K562 (cell line): ENCODE measurements at regions not wholly inside any gene's neighbourhood (a gene's known extent, or its start where the extent isn't known, plus 50 kb on each side); places are given as distances from the start of the nearest gene placed in this dataset.

ENCODE experiments used
- ATAC-seq: fragments of 200-7000 bp; cut with Tn5 transposase; 3 replicates; pipeline ENCODE4 v1.9.1; 2020; ENCODE audit warnings: moderate library complexity
- BruUV-seq: library from RNA; stranded (reverse); fragments of 400-500 nt; replicated peaks from 2 replicates; lab custom pipeline; 2021; lab: Mats Ljungman, UMichigan
- CTCF ChIA-PET: fragments of 300-600 bp; formaldehyde crosslinking; extraction: SDS; loops from one replicate; lab custom pipeline; 2021; ENCODE audit warnings: low intra/inter-chr PET ratio; lab: Yijun Ruan, JAX
- POLR2A ChIA-PET: fragments of 300-600, 350-650 bp; sonication (Branson Sonifier 250); formaldehyde crosslinking; extraction: SDS; loops from one replicate; lab custom pipeline; 2021; ENCODE audit warnings: antibody characterized with exemption, inconsistent platforms; lab: Yijun Ruan, JAX
- DNase-seq, 4 experiments: peaks; one replicate each; pipeline versions ENCODE4 v3.0.0 to v3.0.0-alpha.2; 2011 to 2018; ENCODE audit warnings: low spot score in 3 of 4, mixed read lengths in 3 of 4; ENCODE audit errors: extremely low read depth in 1 of 4
- FAIRE-seq: peaks from 2 replicates; lab custom pipeline; 2011; peaks lifted over from hg19 to GRCh38; lab: Jason Lieb, UNC
- H2AFZ ChIP-seq: 2 replicates; pipeline ENCODE4 v1.6.0; 2011; ENCODE audit warnings: low read depth, low read length, control low read depth, inconsistent platforms
- H3K27ac ChIP-seq: fragments of 200-600 bp; 3 replicates; pipeline ENCODE4 v1.8.0; 2011; ENCODE audit warnings: low read depth, mild to moderate bottlenecking, control low read depth, inconsistent platforms, low read length, moderate library complexity, mixed read lengths; ENCODE audit errors: extremely low read depth
- H3K27me3 ChIP-seq, 2 experiments: fragments of 300-600 bp in 1 of 2; 2 replicates in 1 of 2; 3 replicates in 1 of 2; pipeline versions ENCODE4 v1.6.0 to v1.8.0; 2011; ENCODE audit warnings: inconsistent platforms in 2 of 2, low read length in 2 of 2, mild to moderate bottlenecking in 1 of 2, mixed read lengths in 1 of 2, moderate library complexity in 1 of 2; ENCODE audit not compliant: control insufficient read depth in 2 of 2, insufficient read depth in 2 of 2
- H3K36me3 ChIP-seq: fragments of 300-600 bp; 3 replicates; pipeline ENCODE4 v1.8.0; 2011; ENCODE audit warnings: mild to moderate bottlenecking, low read length, inconsistent platforms; ENCODE audit not compliant: control insufficient read depth, insufficient read depth
- H3K4me1 ChIP-seq, 2 experiments: fragments of 200-600 bp in 1 of 2; replicated peaks in 1 of 2; 2 replicates in 1 of 2; 3 replicates in 1 of 2; pipeline versions ENCODE4 v1.5.1 to v1.8.0; 2011; ENCODE audit warnings: inconsistent platforms in 2 of 2, low read length in 2 of 2, mild to moderate bottlenecking in 1 of 2, mixed read lengths in 1 of 2, moderate library complexity in 1 of 2; ENCODE audit not compliant: control insufficient read depth in 2 of 2, insufficient read depth in 2 of 2
- H3K4me2 ChIP-seq: 2 replicates; pipeline ENCODE4 v1.6.1; 2011; ENCODE audit warnings: low read length, control low read depth, inconsistent platforms, mixed read lengths; ENCODE audit not compliant: insufficient read depth
- H3K4me3 ChIP-seq: fragments of 200-600 bp; sonication (generic), shearing (Covaris generic); 2 replicates; pipeline ENCODE4 v1.5.1; 2016; ENCODE audit warnings: control low read depth, inconsistent platforms
- H3K79me2 ChIP-seq: fragments of 200-600 bp; 3 replicates; pipeline ENCODE4 v1.8.0; 2011; ENCODE audit warnings: low read length, inconsistent platforms; ENCODE audit not compliant: control insufficient read depth, insufficient read depth
- H3K9ac ChIP-seq, 2 experiments: 2 replicates each; pipeline versions ENCODE4 v1.6.0 to v1.6.1; 2011; ENCODE audit warnings: low read depth in 2 of 2, low read length in 2 of 2, control low read depth in 1 of 2, inconsistent platforms in 1 of 2, mild to moderate bottlenecking in 1 of 2, mixed read lengths in 1 of 2; ENCODE audit not compliant: insufficient read depth in 1 of 2
- H3K9me1 ChIP-seq: one replicate; pipeline ENCODE4 v1.6.0; 2011; ENCODE audit warnings: inconsistent platforms, mild to moderate bottlenecking, low read length, moderate library complexity; ENCODE audit not compliant: control insufficient read depth, insufficient read depth
- H3K9me3 ChIP-seq: replicated peaks from 2 replicates; pipeline ENCODE4 v1.5.1; 2011; ENCODE audit warnings: low read depth, low read length, inconsistent platforms; ENCODE audit not compliant: control insufficient read depth, insufficient read depth
- H4K20me1 ChIP-seq: replicated peaks from 2 replicates; pipeline ENCODE4 v1.6.1; 2011; ENCODE audit warnings: low read length, inconsistent platforms, mixed read lengths; ENCODE audit not compliant: control insufficient read depth, insufficient read depth
- CTCF ChIP-seq, 3 experiments: IDR thresholded peaks in 2 of 3; conservative IDR thresholded peaks in 1 of 3; 2 replicates each; pipeline ENCODE4 v1.5.1; 2011 to 2012; ENCODE audit warnings: low read length in 3 of 3, mild to moderate bottlenecking in 3 of 3, control low read depth in 2 of 3, improper control_type of control experiment in 1 of 3, inconsistent platforms in 1 of 3, low read depth in 1 of 3, mixed read lengths in 1 of 3, moderate library complexity in 1 of 3; ENCODE audit not compliant: insufficient read depth in 2 of 3
- E2F6 ChIP-seq, 2 experiments: IDR thresholded peaks; 2 replicates each; pipeline ENCODE4 v1.6.1; 2011; ENCODE audit warnings: borderline replicate concordance in 1 of 2, control low read depth in 1 of 2, low read depth in 1 of 2, low read length in 1 of 2, mild to moderate bottlenecking in 1 of 2, mixed read lengths in 1 of 2, moderate library complexity in 1 of 2; ENCODE audit not compliant: insufficient read depth in 1 of 2, insufficient read length in 1 of 2, poor library complexity in 1 of 2, severe bottlenecking in 1 of 2; ENCODE audit errors: extremely low read depth in 1 of 2
- ELF1 ChIP-seq: fragments of 200-800 bp; sonication (Bioruptor generic); IDR thresholded peaks from 2 replicates; pipeline ENCODE4 v1.6.1; 2016; ENCODE audit warnings: missing genetic modification characterization, missing compliant biosample characterization
- FOXA1 ChIP-seq: fragments of 450-650 bp; IDR thresholded peaks from 2 replicates; pipeline ENCODE4 v1.6.1; 2016; ENCODE audit warnings: mild to moderate bottlenecking, borderline replicate concordance
- FOXK1 ChIP-seq: sonication (generic); formaldehyde crosslinking; IDR thresholded peaks from 2 replicates; pipeline ENCODE4 v1.8.0; 2022; ENCODE audit warnings: missing genetic modification reagents, mild to moderate bottlenecking, borderline replicate concordance
- HINFP ChIP-seq: fragments of 450-650 bp; conservative IDR thresholded peaks from 2 replicates; pipeline ENCODE4 v1.6.1; 2016; ENCODE audit warnings: missing genetic modification characterization, low read depth, mild to moderate bottlenecking, control low read depth, missing compliant biosample characterization
- LARP7 ChIP-seq: fragments of 450-650 bp; IDR thresholded peaks from 2 replicates; pipeline ENCODE4 v1.6.1; 2016
- MAFK ChIP-seq: IDR thresholded peaks from 2 replicates; pipeline ENCODE4 v1.6.1; 2011; ENCODE audit warnings: low read length, improper control_type of control experiment
- MLX ChIP-seq, 2 experiments: fragments of 450-650 bp in 1 of 2; sonication (generic) in 1 of 2; formaldehyde crosslinking; conservative IDR thresholded peaks; 2 replicates each; pipeline versions ENCODE4 v1.4.0 to v1.8.1; 2020 to 2022; ENCODE audit warnings: mild to moderate bottlenecking in 1 of 2, missing genetic modification reagents in 1 of 2
- NFATC3 ChIP-seq: fragments of 450-650 bp; IDR thresholded peaks from 2 replicates; pipeline ENCODE4 v1.6.1; 2017; ENCODE audit warnings: mild to moderate bottlenecking
- RBM39 ChIP-seq: fragments of 200-400 bp; formaldehyde crosslinking; optimal IDR thresholded peaks from 2 replicates; pipeline ENCODE3; 2018; ENCODE audit warnings: low read depth, low read length
- SP1 ChIP-seq: sonication (generic); formaldehyde crosslinking; IDR thresholded peaks from 2 replicates; pipeline ENCODE4 v1.8.1; 2022; ENCODE audit warnings: mild to moderate bottlenecking, missing genetic modification reagents
- STAG1 ChIP-seq: sonication (generic); formaldehyde crosslinking; IDR thresholded peaks from 2 replicates; pipeline ENCODE4 v1.5.0; 2020; ENCODE audit warnings: missing genetic modification reagents, borderline replicate concordance
- TAF7 ChIP-seq: fragments of 450-650 bp; IDR thresholded peaks from 2 replicates; pipeline ENCODE4 v1.6.1; 2016; ENCODE audit warnings: missing genetic modification characterization, missing compliant biosample characterization
- YY1 ChIP-seq, 3 experiments: IDR thresholded peaks; 2 replicates each; pipeline ENCODE4 v1.6.1; 2011; ENCODE audit warnings: low read length in 2 of 3, mild to moderate bottlenecking in 2 of 3, moderate library complexity in 2 of 3, borderline replicate concordance in 1 of 3, control low read depth in 1 of 3, low read depth in 1 of 3; ENCODE audit not compliant: insufficient read depth in 3 of 3, insufficient replicate concordance in 2 of 3, control insufficient read depth in 1 of 3, insufficient read length in 1 of 3; ENCODE audit errors: extremely low read depth in 1 of 3
- ZNF699 ChIP-seq: fragments of 250-450 bp; sonication (Bioruptor Pico); IDR thresholded peaks from 2 replicates; pipeline ENCODE4 v1.8.0; 2021; ENCODE audit warnings: mild to moderate bottlenecking, moderate library complexity; ENCODE audit not compliant: insufficient replicate concordance
- ZNF707 ChIP-seq: fragments of 250-450 bp; sonication (Bioruptor Pico); conservative IDR thresholded peaks from 2 replicates; pipeline ENCODE4 v1.8.0; 2022; ENCODE audit warnings: inconsistent platforms, mild to moderate bottlenecking, moderate library complexity
- WGBS: fragments of 100-300 bp; shearing (Covaris generic); methylation state at CpG from one replicate; pipeline ENCODE4 v1.1.6; 2016; ENCODE audit warnings: low coverage, mixed read lengths; ENCODE audit not compliant: insufficient coverage; ENCODE audit errors: missing lambda C conversion rate; 5-methylcytosine and 5-hydroxymethylcytosine counted together
- in situ Hi-C: fragments of 300-500 bp; cut with MboI; formaldehyde crosslinking; loops from 4 replicates; pipeline ENCODE4 v1.15.0; 2018; ENCODE audit warnings: inconsistent platforms, mixed read lengths
- intact Hi-C: fragments of 100-400 bp; cut with micrococcal nuclease; formaldehyde crosslinking; loops from 2 replicates; pipeline ENCODE4 v1.14.2; 2022

- Histone ChIP-seq H3K4me1 (peaks cover 0 to 5% of the 10 kb centered on the region in 2 experiments; a peak in 1 of 5 replicates), H3K9ac (no peak overlapping the region), H3K4me2 (no peak overlapping the region), H3K9me1 (no peaks in the 10 kb centered on the region), H3K9me3 (no peaks in the 10 kb centered on the region), H3K4me3 (no peak overlapping the region), H3K27ac (no peak overlapping the region), H2AFZ (no peak overlapping the region), H3K79me2 (no peaks in the 10 kb centered on the region), H3K36me3 (no peaks in the 10 kb centered on the region), H4K20me1 (no peaks in the 10 kb centered on the region), H3K27me3 (no peaks in the 10 kb centered on the region)
- FAIRE-seq, result no peak
- TF ChIP-seq MAFK, result no peak
- TF ChIP-seq E2F6 (IDR thresholded peaks at IDR 0.05; ENCODE audit: borderline replicate concordance in 1 of 2, extremely low read depth in 1 of 2, insufficient read depth in 1 of 2, insufficient read length in 1 of 2, low read depth in 1 of 2, low read length in 1 of 2, poor library complexity in 1 of 2, severe bottlenecking in 1 of 2), result no peak
- TF ChIP-seq CTCF (IDR thresholded peaks at IDR 0.05 in 2 of 3, conservative IDR thresholded peaks at IDR 0.05 in 1 of 3; ENCODE audit: insufficient read depth in 2 of 3, low read depth in 1 of 3, low read length in 3 of 3), result no peak
- no peak for TF ChIP-seq MLX (CRISPR knock-in tag; conservative IDR thresholded peaks at IDR 0.05)
- TF ChIP-seq RBM39, result no peak
- no peak for TF ChIP-seq SP1 (CRISPR knock-in tag)
- no peak for TF ChIP-seq TAF7 (tag)
- no peak for TF ChIP-seq ZNF699 (CRISPR knock-in tag)
- no peak for TF ChIP-seq FOXA1
- TF ChIP-seq HINFP (tag), result no peak
- no peak for TF ChIP-seq NFATC3
- TF ChIP-seq FOXK1 (CRISPR knock-in tag), result no peak
- no peak for TF ChIP-seq ELF1 (tag)
- TF ChIP-seq YY1 (IDR thresholded peaks at IDR 0.05; ENCODE audit: borderline replicate concordance in 1 of 3, control insufficient read depth in 1 of 3, extremely low read depth in 1 of 3, insufficient read depth in 3 of 3, insufficient read length in 1 of 3, insufficient replicate concordance in 2 of 3, low read depth in 1 of 3, low read length in 2 of 3), result no peak
- no peak for TF ChIP-seq STAG1 (CRISPR knock-in tag)
- no peak for TF ChIP-seq LARP7
- no peak for TF ChIP-seq ZNF707
- intact Hi-C loops (no loop called here), in situ Hi-C loops (no loop called here)
- WGBS, result 6% methylated on average over 1 of the region's 1 CpG
- no peak for DNase-seq
- ChIA-PET POLR2A (interaction anchor here (0.9 to 1.6 kb wide), 3 partner anchors 9 to 15 kb away, joined by 3 read pairs; no protein-coding TSS in a partner anchor), CTCF (no interaction called here)
- BruUV-seq, result no TSS peak
- ATAC-seq, result peak; percentile 32; the same call in 1 of the 3 replicates
These were observed 50.3 kb upstream of the NFE2L2 start for GRCh38 chr2:177314722-177315264.
